ENCODE measurements at regions not wholly inside any gene's neighbourhood (a gene's known extent, or its start where the extent isn't known, plus 50 kb on each side); places are given as distances from the start of the nearest gene placed in this dataset.

DNA sequence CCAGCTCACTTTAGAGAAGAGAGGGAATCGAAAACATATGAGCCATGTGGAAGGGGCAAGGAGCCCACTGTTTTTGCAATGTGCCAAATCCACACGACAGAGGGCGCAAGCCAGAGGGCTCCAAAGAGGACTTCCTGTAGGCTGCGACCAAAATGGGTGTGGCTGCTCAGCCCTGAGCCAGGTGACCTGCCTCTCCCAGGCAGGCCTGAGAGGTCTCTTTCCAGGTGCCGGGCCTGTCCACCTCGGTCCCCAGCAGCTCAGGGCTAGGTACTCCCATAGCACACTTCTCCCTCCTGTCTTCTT is 153.8 kb downstream of the TTC32 start:
- DNase-seq (no peak), ATAC-seq (no peak)

DNA sequence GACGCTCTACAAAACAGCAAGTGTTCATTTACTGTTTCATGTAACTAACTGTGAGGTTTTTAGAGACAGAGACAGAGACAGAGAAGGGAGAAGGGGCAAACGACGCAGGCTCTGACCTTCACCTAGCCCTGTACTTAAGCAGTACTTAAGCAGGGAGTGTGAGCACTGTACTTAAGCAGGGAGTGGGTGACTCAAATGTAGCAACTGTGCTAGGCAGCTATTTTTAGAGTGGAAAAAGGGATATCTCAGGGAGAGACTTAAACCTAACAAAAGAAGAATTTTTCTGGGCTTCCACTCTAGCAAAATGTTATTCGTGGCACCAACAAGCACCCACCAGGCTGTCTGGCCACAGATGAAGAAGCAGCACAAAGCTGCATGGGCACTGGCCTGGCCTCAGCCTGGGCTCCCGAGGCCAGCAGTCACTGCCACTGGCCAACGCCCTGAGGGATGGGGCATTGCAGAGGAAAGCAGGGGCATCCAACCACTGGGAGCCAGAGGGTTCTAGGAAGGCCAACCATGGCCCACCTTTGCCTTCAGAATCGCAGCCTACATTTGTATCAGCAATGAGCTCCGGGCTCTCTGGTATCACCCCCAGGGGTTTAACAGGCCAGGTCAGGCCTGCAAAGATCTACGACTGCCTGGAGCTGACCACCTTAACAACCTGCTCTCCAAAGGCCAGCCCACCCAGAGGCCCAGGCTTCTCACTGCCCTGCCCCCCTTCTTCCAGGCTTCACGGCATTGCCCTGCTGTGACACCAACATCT is 154.3 kb downstream of the TTC32 start:
- no peak for DNase-seq

DNA sequence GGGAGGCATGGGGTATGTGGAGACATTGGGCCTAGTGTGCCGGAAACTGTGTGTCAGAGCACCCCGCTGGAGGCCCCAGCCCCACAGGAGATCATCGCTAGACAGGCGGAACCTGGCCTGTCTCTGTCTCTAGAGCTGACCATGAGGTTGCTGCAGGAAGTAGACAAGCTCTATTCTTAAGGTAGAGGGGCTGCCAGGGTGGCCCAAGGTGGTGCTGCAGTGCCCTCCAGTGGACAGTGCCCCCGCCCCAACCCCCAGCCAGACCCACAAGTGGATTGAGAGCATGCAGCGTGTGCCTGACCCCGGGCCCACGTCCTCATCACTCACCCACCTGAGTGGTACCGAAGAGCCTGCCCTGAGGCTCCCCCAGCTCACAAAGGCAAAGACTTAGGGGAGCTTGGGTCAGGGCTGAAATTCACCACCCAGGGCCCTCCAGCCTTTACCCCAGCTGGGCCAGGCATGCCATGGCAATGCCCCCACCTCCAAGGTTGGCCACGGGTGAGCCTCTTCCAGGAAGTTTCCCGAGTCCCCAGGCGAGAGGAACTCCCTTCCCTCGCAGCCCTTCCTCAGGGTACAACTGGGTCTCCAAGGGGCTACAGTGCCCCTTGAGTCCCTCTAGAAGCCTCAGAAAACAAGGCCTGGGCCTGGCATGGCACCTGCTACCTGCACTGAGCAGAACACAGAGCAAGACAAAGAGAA is 155.0 kb downstream of the TTC32 start:
- peak; percentile 7 for DNase-seq
- ATAC-seq = no peak

More for the DNA sequence above, 154.3 kb downstream of the TTC32 start:
- no peak for ATAC-seq

DNA sequence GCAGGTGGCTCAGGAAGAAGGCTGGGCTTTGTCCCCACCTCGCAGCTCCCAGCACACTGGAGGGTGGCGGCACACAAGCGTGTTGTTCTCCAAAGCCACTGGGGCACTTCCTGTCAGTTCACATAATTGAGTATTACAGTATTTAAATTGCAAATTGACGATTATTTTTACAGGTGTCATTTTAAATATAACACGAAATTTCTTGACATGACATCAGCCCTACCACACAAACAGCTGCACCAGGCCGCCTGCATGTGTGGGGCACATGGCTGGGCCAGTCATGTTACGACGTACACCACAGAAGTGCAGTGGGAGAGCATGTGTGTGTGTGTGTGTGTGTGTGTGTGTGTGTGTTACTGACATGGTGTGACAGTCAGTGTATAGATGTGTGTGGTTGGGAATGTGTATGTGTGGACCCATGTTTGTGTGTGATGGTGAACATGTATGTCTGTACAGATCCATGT is 155.6 kb downstream of the TTC32 start:
- DNase-seq = no peak
- ATAC-seq = peak; percentile 10

DNA sequence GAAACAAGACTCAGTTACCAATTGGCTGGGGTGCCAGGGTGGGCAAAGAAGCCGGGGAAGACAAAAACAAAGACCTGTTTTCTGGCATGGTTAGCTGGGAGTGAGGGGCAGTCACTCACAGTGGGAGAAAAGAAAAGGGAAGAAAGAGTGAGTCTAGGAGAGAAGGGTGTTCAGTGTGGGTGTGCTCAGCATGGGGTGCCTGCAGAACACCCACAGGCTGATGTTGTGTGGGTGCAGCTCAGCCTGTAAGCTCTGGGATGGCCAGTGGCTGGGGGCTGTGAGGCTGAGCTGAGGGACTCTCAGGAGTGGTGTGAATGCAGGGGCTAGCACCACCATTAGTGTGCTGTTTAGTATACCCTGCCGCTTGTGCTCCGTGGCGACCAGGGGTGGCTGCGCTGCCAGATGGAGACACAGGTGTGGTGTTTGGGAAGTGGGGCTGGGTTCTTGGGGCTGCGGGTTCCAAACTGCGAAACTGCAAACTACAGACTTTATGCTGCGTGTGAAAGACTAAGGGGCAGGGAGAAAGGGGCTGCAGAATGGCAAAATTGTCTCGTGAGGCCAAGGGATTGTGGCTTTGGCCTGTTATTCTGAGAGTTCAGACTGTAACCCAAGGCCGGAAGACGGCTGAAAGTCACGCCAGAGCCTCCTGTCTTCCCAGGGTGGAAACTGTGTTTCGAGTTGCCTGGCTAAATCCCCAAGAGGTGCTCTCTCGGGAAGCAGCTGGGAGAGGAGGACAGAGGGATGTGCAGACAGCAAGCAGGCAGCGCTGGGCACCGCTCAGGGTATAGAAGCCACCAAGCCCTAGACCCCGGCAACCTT is 156.3 kb downstream of the TTC32 start:
- DNase-seq (no peak), ATAC-seq (no peak)

DNA sequence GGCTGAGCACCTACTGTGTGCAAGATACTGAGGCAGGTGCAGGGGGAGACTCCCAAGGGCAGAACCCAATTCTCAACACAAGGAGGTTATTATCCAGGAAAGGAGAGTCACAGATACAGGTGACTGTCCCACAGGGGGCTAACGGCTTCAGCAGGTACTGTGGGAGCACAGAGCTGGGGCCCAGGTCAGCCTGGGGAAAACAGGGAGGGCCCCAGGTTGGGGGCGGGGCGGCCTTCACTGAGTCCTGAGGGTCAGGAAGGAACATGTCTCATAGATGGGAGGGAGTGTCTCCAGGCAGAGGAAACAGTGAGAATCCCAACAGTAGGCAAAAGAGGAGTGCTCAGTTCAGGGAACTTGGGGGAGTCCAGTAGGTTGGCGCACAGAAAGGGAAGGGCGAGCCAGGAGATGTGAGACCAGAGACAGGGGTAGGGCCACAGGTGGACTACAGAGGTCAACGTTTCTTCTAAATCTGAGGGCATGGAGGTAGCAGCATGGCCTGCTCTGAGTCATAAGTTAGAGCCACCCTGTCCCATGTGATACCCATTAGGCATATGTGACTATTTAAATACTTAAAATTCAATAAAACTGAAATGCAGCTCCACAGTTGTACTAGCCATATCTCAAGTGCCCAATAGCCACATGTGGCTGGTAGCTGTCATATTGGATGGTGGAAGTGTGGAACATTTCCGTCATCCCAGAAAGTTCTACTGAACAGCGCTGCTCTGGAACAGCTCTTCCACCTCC is 157.2 kb downstream of the TTC32 start:
- no peak for ATAC-seq
- DNase-seq = no peak

DNA sequence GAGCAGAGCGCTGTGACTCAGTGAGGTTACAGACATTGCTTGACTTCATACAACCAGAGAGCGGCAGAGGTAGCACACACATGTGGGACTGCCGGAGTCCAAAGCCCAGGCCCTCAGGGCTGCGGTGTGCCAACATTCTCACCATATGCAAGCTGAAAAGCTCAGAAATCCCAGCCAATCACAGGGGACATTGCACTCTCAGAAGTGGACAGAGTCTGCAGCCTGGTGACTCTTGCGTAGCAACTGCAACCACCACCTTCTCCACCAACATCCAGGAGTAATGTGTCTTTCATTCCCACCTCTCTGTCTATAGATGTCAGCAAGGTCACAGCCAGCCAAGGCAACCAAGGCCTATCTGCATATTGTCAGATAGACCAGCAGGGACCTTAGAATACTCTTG is 158.1 kb downstream of the TTC32 start:
- DNase-seq (no peak), ATAC-seq (no peak)

DNA sequence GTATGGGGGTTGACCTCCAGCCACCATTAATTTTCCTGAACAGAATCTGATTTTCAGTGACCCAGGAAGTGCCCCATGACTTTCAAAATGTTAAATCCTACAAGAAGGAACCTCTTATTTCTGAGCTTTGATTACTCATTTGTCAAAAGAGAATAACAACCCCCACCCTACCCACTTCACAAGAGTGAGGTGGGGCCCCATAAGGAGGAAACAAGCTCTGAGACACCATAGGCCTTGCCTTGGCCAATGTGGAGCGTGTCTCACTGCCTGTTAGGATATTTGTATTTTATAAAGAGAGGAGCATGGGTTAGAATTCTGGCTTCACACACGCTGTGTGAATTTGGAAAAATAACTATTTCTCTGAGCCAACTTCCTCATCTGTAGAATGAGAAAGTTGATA is 158.9 kb downstream of the TTC32 start:
- no peak for ATAC-seq
- DNase-seq = no peak

DNA sequence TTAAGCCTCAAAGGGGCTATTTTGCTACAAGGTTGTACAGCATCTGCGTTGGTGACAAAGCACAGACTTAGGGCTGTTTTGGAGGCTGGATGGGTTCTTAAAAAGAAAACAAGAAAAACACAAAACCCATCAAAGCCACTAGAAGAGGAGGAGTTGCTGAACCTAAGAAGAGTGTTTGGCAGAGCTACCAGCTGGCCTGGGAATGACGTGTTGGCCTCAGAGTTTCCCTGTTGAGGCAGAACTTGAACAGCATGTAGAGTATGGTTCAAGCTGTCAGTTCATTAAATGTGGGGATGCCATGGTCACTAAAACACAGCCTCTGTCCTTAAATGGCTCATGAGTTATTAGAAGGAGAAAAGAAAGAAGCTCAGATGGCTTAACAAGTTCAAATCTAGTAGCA is 162.5 kb downstream of the TTC32 start:
- ATAC-seq (no peak), DNase-seq (no peak)

DNA sequence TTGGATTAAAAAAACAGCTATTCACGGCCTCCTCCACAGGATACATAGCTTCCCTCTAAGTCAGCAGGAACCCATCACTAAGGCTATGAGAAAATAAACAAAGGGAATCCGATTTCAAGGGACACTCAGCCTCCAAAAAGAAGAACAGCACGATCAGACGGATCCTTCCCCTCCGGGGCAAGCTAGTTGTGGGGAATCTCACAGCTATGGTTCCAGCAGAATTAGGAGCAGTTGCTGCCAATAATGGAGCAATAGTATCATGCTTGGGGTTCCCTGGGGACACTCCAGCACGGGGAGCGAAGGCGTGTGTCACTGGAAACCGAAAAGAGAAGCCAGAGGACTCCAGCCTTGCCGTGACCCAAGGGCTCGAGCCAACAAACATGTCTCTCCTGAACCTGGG is 163.1 kb downstream of the TTC32 start:
- no peak for DNase-seq
- ATAC-seq = no peak

DNA sequence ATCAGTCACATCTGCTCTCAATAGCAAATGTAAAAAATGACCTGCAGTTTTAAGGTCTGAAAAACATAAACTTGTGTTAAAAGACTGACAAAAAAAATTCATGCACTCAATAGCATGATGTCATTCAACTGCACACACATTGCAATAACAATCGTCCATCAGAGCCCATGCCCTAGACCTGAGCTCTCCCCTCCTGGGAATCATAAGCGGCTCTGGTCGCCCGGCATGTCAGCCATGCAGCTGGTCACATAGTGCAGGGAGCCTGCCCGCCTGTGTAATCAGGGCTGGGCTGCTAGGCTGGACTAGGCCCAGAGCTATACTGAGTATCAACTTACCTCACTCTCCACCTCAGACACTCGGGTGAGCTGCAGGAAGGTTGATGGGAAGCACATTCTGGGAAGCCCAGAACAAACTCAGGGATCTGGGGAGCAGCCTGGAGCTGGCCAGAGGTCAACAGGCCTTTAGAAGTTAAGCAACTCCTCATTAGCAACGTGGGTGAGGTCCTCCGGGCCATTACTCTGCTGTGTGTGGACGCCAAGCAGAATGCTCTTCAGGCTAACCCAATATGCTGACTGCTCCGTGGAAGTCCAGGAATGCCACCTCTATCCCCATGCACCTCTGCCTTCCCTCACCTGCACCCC is 165.5 kb downstream of the TTC32 start:
- ATAC-seq (no peak), DNase-seq (no peak)

DNA sequence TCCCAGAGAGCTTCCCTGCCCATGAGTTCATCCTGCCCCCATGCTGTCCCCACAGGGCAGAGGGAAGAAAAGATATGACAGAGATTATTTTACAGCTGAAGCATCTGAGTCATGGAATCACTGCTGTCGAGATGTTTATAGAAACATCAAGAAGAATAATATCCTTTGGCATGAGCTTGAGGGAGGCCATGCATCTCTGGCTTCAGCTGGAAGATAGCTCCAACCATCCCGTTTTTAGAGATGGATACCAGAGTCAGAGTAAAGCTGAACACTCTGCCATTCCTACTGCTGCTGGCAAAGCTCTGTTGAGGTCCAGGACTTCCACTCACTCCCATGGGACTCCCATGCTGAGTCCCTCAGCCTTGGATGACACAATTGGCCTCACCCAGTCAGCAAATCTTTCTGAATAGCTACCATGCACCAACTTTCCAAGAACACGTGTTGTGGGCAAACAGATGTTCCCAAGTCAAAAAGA is 167.8 kb downstream of the TTC32 start:
- DNase-seq (no peak), ATAC-seq (no peak)

DNA sequence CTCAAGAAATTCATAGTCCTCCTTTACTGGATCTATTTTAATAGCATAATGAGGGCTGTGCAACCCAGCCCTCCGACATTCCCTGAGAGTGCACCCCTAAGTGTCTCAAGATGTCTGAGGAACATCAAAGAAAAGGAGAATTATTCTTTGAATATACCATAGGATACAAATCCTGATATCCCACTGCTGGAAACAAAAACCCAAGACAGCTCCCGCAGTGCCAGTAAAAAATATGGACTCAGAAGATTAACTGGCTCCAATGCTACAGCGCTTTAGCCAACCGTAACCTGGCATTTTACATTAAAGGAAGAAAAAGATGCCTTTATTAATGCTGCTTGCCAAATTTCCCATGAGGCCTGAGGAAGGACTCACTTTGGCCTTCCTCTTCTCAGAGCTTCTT is 168.4 kb downstream of the TTC32 start:
- ATAC-seq (no peak), DNase-seq (no peak)

DNA sequence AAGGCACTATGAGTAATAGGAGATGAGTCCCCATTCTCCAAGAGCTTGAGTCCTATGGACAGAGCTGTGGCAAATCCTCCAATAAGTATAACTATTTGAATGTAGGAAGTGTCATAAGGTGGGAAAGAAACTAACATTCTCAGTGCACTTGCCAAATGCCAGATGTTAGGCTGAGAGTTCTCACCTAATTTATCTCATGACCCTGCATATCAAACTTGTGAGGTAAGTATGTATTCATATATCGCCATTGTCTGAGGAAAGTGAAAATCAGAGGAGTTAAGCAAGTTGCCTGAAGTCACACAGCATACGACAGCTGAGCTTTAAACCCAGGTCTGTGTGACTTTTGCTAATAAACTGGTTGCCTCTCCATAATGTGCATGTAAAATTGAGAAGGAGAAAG is 169.5 kb downstream of the TTC32 start:
- no peak for ATAC-seq
- no peak for DNase-seq

DNA sequence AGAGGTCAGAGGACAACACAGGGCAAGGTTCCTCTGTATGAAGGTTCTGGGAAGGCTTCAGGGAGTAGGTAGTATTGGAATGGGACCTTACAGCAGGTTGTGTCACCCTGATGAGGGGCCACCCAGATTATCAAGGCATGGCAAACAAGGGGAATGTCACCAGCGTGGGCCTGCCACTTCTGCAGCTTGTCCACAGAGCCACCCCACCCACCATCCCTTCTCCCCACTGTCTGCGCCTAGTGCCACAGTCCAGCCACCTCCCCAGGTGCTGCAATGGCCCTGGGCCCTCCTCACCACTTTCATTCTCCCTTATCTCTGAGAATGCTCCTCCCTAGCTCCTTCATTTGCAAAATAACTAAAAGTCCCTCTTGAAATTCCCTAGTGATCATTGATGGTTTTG is 170.3 kb downstream of the TTC32 start:
- no peak for ATAC-seq
- DNase-seq = no peak

DNA sequence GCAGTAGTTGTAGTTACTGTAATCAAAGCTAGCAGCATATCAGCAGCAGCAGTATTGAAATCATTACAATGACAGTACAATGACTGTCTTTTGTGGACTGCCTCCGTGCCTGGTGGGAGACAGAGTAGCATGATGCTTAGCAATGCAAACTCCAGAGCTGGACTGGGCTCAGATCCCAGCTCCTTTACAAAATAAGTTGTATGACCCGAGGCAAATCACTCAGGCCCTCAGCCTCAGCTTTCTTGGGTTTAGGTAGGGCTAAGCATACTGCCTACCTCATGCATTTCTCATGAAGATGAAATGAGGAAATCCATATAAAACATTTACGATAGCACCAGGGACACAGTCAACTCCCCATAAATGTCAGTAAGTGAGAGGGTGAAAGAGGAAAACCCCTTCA is 170.7 kb downstream of the TTC32 start:
- no peak for DNase-seq
- ATAC-seq = no peak

DNA sequence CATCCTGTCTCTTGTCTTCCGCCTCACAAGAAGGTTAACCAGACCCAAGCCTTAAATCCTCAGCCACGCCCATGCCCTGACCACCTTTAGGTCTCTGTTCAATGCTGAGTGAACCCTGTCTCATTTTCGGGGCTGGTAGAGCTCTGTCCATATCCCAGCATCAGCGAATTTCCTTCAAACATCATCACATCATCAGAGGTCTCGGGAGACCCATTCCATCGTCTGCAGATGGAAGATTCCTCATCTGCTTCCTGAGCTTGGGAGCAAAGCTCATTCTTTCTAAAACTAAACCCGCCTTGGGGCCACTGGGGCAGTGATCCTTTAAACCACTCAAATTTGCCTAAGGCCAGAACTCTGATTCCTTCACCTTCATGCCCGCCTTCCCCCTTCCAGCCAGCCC is 173.7 kb downstream of the TTC32 start:
- ATAC-seq (no peak), DNase-seq (no peak)

DNA sequence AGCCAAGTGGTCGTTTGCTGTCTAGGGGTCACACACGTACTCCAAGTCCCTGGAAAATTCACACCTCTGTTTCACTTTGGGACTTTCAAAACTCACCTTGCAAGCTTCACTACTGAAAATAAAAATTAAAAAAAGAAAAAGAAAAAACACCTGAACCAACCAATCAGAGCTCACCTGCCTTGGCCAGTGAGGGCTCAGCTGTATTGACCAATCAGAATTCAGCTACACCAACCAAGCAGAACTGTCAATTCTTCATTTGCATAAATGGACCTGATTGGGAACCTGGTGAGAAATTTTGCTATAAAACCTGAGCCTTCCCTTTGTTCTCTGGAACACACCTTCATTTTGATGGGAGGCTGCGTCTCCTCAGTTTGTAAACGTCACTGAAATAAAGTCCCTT is 176.4 kb downstream of the TTC32 start:
- ATAC-seq (no peak), DNase-seq (no peak)

DNA sequence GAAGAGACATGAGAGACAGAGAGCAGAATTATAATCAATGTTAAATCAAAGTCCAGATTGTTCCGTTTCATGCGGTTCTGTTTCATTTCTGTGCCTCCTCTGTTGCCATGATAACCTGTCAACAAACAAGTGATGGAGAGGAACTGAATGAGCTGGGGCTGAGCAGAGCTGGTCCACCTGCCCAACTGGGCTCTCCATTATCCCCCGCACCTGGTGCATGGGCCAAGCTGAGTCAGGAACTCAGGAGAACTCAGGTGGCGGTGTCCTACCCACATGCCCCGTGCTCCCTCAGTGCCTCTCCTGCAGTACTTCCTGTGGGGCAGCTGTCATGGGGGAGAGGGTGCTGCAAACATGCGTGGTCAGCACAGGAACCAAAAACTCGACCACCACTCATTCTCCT is 178.8 kb downstream of the TTC32 start:
- no peak for DNase-seq
- ATAC-seq = no peak

DNA sequence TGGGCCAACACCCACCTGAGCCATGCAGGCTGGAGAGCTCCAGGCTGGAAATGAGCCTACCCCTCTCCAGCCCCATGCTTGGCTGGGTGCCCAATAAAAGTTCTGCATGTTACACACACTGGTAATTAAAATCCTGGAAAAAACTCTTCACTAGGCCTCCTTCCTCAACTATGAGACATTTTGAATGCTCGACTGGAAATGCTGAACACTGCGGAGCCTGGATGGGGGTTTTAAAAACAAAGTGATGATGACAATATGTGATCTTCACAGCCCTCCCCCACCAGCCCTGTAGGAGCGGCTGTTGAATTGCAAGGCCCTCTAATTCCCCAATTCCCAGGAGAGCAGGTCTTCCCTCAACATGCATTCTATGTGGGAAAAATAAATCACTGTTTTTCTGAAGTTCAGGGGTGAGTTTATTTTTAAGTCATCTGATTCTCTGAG is 179.2 kb downstream of the TTC32 start:
- no peak for ATAC-seq
- DNase-seq = no peak

DNA sequence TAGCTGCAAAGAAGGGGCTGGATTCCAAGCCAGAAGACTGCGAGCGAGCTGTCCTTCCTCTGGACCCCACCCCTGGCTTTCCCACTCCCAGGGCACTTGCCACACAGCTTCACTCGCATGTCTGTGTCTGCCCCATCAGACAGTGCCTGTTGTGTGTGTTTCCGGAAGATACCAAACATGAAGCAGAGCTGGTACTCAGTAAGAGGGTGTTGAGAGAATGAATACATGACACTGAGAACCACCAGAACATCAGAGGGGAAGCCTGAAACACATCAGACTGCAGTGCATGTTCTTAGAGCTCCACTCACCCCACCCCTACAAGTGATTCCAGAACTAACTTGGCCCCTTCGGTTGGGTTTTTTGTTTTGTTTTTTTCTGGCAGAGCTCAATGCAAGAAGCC is 181.5 kb downstream of the TTC32 start:
- ATAC-seq = no peak
- DNase-seq = no peak

DNA sequence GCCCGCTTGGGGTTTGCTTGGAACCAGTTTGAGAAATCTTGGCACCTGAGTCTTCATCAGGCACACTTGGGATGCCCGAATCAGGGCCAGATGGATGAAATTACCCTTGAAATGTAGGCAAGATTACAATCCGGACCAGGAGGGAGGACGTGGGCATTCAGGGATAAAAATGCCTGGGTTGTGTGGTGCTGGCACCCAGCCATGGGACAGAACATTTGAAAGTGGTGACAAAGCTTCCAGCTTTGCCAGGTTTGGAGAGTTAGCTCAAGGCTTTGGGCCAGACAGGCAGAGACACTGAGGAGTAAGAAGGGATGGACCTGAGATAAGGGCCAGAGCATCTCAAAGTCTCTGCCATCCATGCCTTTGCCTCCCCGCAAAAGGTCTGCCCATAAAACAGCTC is 182.2 kb downstream of the TTC32 start:
- no peak for DNase-seq
- ATAC-seq = no peak
